GM10266 (cell line): ENCODE measurements at regions not wholly inside any gene's neighbourhood (a gene's known extent, or its start where the extent isn't known, plus 50 kb on each side); places are given as distances from the start of the nearest gene placed in this dataset.

ENCODE experiments used
- DNase-seq: peaks from one replicate; pipeline ENCODE4 v3.0.0; 2012; ENCODE audit errors: extremely low spot score
- TF ChIP-seq, protein P1 (sequence below): IDR thresholded peaks from 2 replicates; pipeline ENCODE4 v1.5.1; 2012; ENCODE audit warnings: mild to moderate bottlenecking, low read depth; ENCODE audit not compliant: control insufficient read depth, insufficient read depth; ENCODE audit errors: missing control alignments

GRCh38 chr2:142675398-142675797 lies 202.1 kb upstream of the KYNU start:
- TF ChIP-seq, protein P1, sequence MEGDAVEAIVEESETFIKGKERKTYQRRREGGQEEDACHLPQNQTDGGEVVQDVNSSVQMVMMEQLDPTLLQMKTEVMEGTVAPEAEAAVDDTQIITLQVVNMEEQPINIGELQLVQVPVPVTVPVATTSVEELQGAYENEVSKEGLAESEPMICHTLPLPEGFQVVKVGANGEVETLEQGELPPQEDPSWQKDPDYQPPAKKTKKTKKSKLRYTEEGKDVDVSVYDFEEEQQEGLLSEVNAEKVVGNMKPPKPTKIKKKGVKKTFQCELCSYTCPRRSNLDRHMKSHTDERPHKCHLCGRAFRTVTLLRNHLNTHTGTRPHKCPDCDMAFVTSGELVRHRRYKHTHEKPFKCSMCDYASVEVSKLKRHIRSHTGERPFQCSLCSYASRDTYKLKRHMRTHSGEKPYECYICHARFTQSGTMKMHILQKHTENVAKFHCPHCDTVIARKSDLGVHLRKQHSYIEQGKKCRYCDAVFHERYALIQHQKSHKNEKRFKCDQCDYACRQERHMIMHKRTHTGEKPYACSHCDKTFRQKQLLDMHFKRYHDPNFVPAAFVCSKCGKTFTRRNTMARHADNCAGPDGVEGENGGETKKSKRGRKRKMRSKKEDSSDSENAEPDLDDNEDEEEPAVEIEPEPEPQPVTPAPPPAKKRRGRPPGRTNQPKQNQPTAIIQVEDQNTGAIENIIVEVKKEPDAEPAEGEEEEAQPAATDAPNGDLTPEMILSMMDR = no peak
- no peak for DNase-seq

DNA sequence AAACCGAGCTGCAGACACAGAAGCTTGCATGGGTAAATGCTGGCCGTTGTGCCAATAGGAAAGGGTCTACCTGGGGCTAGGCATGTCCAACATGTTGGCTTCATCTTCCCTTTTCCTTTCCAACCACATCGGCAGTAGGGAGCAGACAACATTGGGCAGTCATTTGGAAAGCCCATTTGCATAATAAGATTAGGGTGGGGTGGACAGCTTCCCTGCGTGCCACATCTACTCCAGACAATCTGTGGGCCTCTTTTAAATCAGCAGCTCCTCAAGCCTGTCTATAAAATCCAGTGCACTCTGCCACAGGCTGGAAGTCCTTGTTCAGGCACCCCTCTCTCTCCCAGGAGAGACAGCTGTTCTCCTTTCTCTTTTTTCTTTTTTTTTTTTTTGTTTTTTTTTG lies 203.6 kb upstream of the KYNU start:
- DNase-seq = no peak
- TF ChIP-seq, protein P1 = no peak

DNA sequence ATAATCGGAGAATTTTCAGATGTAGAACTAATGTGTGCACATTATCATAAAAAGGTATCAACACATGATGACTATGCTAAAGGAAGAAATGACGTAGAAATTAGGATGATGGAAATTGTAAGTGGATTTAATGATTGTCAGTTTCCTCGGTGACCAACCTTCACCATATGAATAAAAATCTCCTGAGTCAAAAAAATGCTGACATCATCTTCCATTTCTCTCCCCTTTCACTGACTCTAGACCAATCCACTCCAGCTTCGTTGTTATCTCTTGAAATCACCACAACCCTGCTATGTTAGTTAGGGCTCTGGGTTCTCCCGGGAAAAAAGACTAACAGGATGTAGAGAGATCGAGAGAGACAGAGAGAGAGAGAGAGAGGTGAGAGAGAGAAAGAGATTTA lies 204.8 kb upstream of the KYNU start:
- DNase-seq = no peak
- TF ChIP-seq, protein P1 = no peak

DNA sequence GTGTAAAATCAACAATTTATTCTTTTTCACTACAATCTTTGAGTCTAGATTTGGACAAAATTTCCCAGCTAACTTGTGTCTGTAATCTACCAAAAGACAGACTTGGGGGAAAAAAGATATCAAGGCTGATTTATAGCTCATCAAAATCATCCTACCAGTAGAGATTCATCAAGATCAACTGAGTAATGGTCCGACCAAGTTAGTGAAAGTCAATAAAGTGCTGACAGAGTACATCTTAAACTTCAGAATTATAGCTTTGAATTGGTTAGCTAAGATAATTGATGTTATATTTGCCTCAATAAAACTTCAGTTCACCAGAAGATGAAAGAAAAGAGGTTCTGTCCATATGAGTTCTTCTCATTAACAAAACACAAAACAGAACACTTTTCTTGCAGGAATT lies 207.1 kb upstream of the KYNU start:
- no peak for DNase-seq
- TF ChIP-seq, protein P1 = no peak

- DNase-seq = no peak
- TF ChIP-seq, protein P1 = no peak
Measured at GRCh38 chr2:142668420-142668819, 209.0 kb upstream of the KYNU start.

- no peak for DNase-seq
- TF ChIP-seq, protein P1 = no peak
Measured at GRCh38 chr2:142665241-142665640, 212.2 kb upstream of the KYNU start.

GRCh38 chr2:142650601-142651000 lies 226.9 kb upstream of the KYNU start:
- DNase-seq = no peak
- TF ChIP-seq, protein P1 = no peak
